ENCODE measurements at regions not wholly inside any gene's neighbourhood (a gene's known extent, or its start where the extent isn't known, plus 50 kb on each side); places are given as distances from the start of the nearest gene placed in this dataset.

- H3K9me2 ChIP-seq (replicated peaks; ENCODE audit: insufficient read depth) = no peaks in the 10 kb centered on the region
- WGBS (ENCODE audit: low lambda C conversion rate, missing lambda C conversion rate) = 60% methylated on average over 3 of the region's 3 CpGs
- no peak overlapping the region for H3K4me2 ChIP-seq
Observed at GRCh38 chr7:24428676-24429075, 144.6 kb upstream of the PALS2 start.

GRCh38 chr7:24432677-24433076 lies 140.6 kb upstream of the PALS2 start:
- H3K27me3 ChIP-seq = no peaks in the 10 kb centered on the region
- H4K20me1 ChIP-seq (ENCODE audit: insufficient read depth, poor library complexity, severe bottlenecking) = no peaks in the 10 kb centered on the region
- H3K4me2 ChIP-seq = no peak overlapping the region
- no peaks in the 10 kb centered on the region for H3K9me2 ChIP-seq (replicated peaks; ENCODE audit: insufficient read depth)
- 98% methylated on average over 24 of the region's 30 CpGs for WGBS (ENCODE audit: low lambda C conversion rate, missing lambda C conversion rate)
- no peak overlapping the region for H3K27ac ChIP-seq
- no peaks in the 10 kb centered on the region for H3K4me1 ChIP-seq (ENCODE audit: insufficient read depth)
- no peaks in the 10 kb centered on the region for H3K79me2 ChIP-seq
- no peak for DNase-seq (ENCODE audit: low spot score)
- H3K9me3 ChIP-seq (ENCODE audit: low read depth) = no peaks in the 10 kb centered on the region
- TF ChIP-seq EZH2 (IDR thresholded peaks at IDR 0.05; ENCODE audit: borderline replicate concordance) (no peak), EZH2phosphoT487 (IDR thresholded peaks at IDR 0.05; ENCODE audit: low read depth, severe bottlenecking, unreplicated experiment) (no peak), CTCF (IDR thresholded peaks at IDR 0.05; ENCODE audit: poor library complexity) (no peak)
- H2AFZ ChIP-seq = no peak overlapping the region
- H3K36me3 ChIP-seq (replicated peaks; ENCODE audit: insufficient read depth, low read depth) = no peaks in the 10 kb centered on the region
- H3K4me3 ChIP-seq = no peak overlapping the region

More at GRCh38 chr7:24428676-24429075, 144.6 kb upstream of the PALS2 start:
- H3K9me3 ChIP-seq (ENCODE audit: low read depth) = no peaks in the 10 kb centered on the region
- DNase-seq (ENCODE audit: low spot score) = no peak
- no peaks in the 10 kb centered on the region for H3K36me3 ChIP-seq (replicated peaks; ENCODE audit: insufficient read depth, low read depth)
- no peak overlapping the region for H3K27ac ChIP-seq
- no peaks in the 10 kb centered on the region for H3K27me3 ChIP-seq
- no peak overlapping the region for H3K4me3 ChIP-seq
- TF ChIP-seq EZH2 (IDR thresholded peaks at IDR 0.05; ENCODE audit: borderline replicate concordance) = no peak
- no peak for TF ChIP-seq CTCF (IDR thresholded peaks at IDR 0.05; ENCODE audit: poor library complexity)
- TF ChIP-seq EZH2phosphoT487 (IDR thresholded peaks at IDR 0.05; ENCODE audit: low read depth, severe bottlenecking, unreplicated experiment) = no peak
- H3K4me1 ChIP-seq (ENCODE audit: insufficient read depth) = no peaks in the 10 kb centered on the region
- H2AFZ ChIP-seq = no peak overlapping the region
- no peaks in the 10 kb centered on the region for H4K20me1 ChIP-seq (ENCODE audit: insufficient read depth, poor library complexity, severe bottlenecking)
- no peaks in the 10 kb centered on the region for H3K79me2 ChIP-seq

DNA sequence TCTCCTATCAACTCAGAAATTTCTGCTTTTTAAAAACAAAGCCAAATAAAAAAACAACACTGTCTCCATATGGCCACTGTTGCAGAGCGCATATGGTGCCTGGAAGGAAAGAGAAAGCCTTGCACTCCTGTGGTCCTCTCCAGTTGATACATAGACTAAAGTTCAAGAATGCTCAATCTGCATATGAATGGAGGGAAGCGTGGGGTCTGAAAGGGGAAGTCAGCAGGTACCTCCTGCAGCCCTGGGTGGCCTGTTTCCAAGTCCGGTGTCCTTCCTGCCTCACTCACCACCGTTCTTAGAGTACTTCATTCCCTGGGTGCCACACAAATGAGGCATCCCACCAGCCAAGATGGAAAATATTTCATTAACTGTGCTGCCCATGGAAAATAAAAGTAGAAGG lies 138.3 kb upstream of the PALS2 start:
- H3K4me3 ChIP-seq = no peak overlapping the region
- no peaks in the 10 kb centered on the region for H4K20me1 ChIP-seq (ENCODE audit: insufficient read depth, poor library complexity, severe bottlenecking)
- H3K4me2 ChIP-seq = no peak overlapping the region
- H3K27ac ChIP-seq = no peak overlapping the region
- 62% methylated on average over 4 of the region's 4 CpGs for WGBS (ENCODE audit: low lambda C conversion rate, missing lambda C conversion rate)
- H2AFZ ChIP-seq = no peak overlapping the region
- no peaks in the 10 kb centered on the region for H3K9me2 ChIP-seq (replicated peaks; ENCODE audit: insufficient read depth)
- TF ChIP-seq EZH2 (IDR thresholded peaks at IDR 0.05; ENCODE audit: borderline replicate concordance) (no peak), EZH2phosphoT487 (IDR thresholded peaks at IDR 0.05; ENCODE audit: low read depth, severe bottlenecking, unreplicated experiment) (no peak), CTCF (IDR thresholded peaks at IDR 0.05; ENCODE audit: poor library complexity) (no peak)
- DNase-seq (ENCODE audit: low spot score) = no peak
- no peaks in the 10 kb centered on the region for H3K9me3 ChIP-seq (ENCODE audit: low read depth)
- H3K4me1 ChIP-seq (ENCODE audit: insufficient read depth) = no peaks in the 10 kb centered on the region
- no peaks in the 10 kb centered on the region for H3K36me3 ChIP-seq (replicated peaks; ENCODE audit: insufficient read depth, low read depth)
- no peaks in the 10 kb centered on the region for H3K79me2 ChIP-seq
- H3K27me3 ChIP-seq = no peaks in the 10 kb centered on the region

All from hepatocyte (in vitro differentiated cells).